ENCODE measurements at regions not wholly inside any gene's neighbourhood (a gene's known extent, or its start where the extent isn't known, plus 50 kb on each side); places are given as distances from the start of the nearest gene placed in this dataset.

GRCh38 chr10:57017356-57018037, 656.4 kb upstream of the ZWINT start:
- no peak for DNase-seq (ENCODE audit: low read depth in 2 of 2)

- no peak for DNase-seq (ENCODE audit: low read depth in 2 of 2)
Measured at GRCh38 chr10:57015595-57016318, 654.7 kb upstream of the ZWINT start.

GRCh38 chr10:57015187-57015586, 654.1 kb upstream of the ZWINT start:
- no peak for DNase-seq (ENCODE audit: low read depth in 2 of 2)

- no peak for DNase-seq (ENCODE audit: low read depth in 2 of 2)
Measured at GRCh38 chr10:57014758-57015157, 653.7 kb upstream of the ZWINT start.

GRCh38 chr10:57008189-57008588, 647.1 kb upstream of the ZWINT start:
- DNase-seq (ENCODE audit: low read depth in 2 of 2), result no peak

- no peak for DNase-seq (ENCODE audit: low read depth in 2 of 2)
Measured at GRCh38 chr10:56991591-56992069, 630.6 kb upstream of the ZWINT start.

GRCh38 chr10:56975513-56975912, 614.5 kb upstream of the ZWINT start:
- DNase-seq (ENCODE audit: low read depth in 2 of 2), result no peak

- no peak for DNase-seq (ENCODE audit: low read depth in 2 of 2)
Measured at GRCh38 chr10:56973766-56974165, 612.7 kb upstream of the ZWINT start.

- no peak for DNase-seq (ENCODE audit: low read depth in 2 of 2)
Measured at GRCh38 chr10:56943221-56943755, 582.2 kb upstream of the ZWINT start.

GRCh38 chr10:56934515-56934914, 573.5 kb upstream of the ZWINT start:
- no peak for DNase-seq (ENCODE audit: low read depth in 2 of 2)

GRCh38 chr10:56928714-56929113, 567.7 kb upstream of the ZWINT start:
- DNase-seq (ENCODE audit: low read depth in 2 of 2), result no peak

GRCh38 chr10:56927701-56928100, 566.6 kb upstream of the ZWINT start:
- no peak for DNase-seq (ENCODE audit: low read depth in 2 of 2)

- no peak for DNase-seq (ENCODE audit: low read depth in 2 of 2)
Measured at GRCh38 chr10:56920601-56921261, 559.7 kb upstream of the ZWINT start.

- no peak for DNase-seq (ENCODE audit: low read depth in 2 of 2)
Measured at GRCh38 chr10:56912043-56912442, 551.0 kb upstream of the ZWINT start.

GRCh38 chr10:56905051-56905450, 544.0 kb upstream of the ZWINT start:
- DNase-seq (ENCODE audit: low read depth in 2 of 2), result no peak

- no peak for DNase-seq (ENCODE audit: low read depth in 2 of 2)
Measured at GRCh38 chr10:56902554-56902953, 541.5 kb upstream of the ZWINT start.

GRCh38 chr10:56895306-56895705, 534.2 kb upstream of the ZWINT start:
- no peak for DNase-seq (ENCODE audit: low read depth in 2 of 2)

GRCh38 chr10:56881218-56881617, 520.2 kb upstream of the ZWINT start:
- DNase-seq (ENCODE audit: low read depth in 2 of 2), result no peak

- DNase-seq (ENCODE audit: low read depth in 2 of 2), result no peak
Measured at GRCh38 chr10:56880606-56881005, 519.5 kb upstream of the ZWINT start.

GRCh38 chr10:56874950-56875349, 513.9 kb upstream of the ZWINT start:
- no peak for DNase-seq (ENCODE audit: low read depth in 2 of 2)

- DNase-seq (ENCODE audit: low read depth in 2 of 2), result no peak
Measured at GRCh38 chr10:56871160-56871668, 510.2 kb upstream of the ZWINT start.

- DNase-seq (ENCODE audit: low read depth in 2 of 2), result no peak
Measured at GRCh38 chr10:56867236-56867635, 506.2 kb upstream of the ZWINT start.
